Vagina (tissue), 2 donors: ENCODE measurements at regions not wholly inside any gene's neighbourhood (a gene's known extent, or its start where the extent isn't known, plus 50 kb on each side); places are given as distances from the start of the nearest gene placed in this dataset.

Experiments used
- DNase-seq, 2 donors: peaks; one replicate each; pipeline ENCODE4 v3.0.0-alpha.2; 2017; ENCODE audit errors: extremely low spot score in 2 of 2
- H3K27ac ChIP-seq: fragments of 200-600 bp; sonication (generic); one replicate; pipeline ENCODE4 v1.5.1; 2019
- H3K27me3 ChIP-seq: fragments of 200-600 bp; sonication (generic); one replicate; pipeline ENCODE4 v1.5.1; 2019
- H3K36me3 ChIP-seq, 2 donors: fragments of 200-600 bp; sonication (generic); one replicate each; pipeline ENCODE4 v1.5.1; 2017 to 2019
- H3K4me1 ChIP-seq: fragments of 200-600 bp; sonication (generic); one replicate; pipeline ENCODE4 v1.5.1; 2019
- H3K4me3 ChIP-seq, 2 donors: fragments of 200-600 bp; sonication (generic); 1 replicate in 1 of 2; 2 replicates in 1 of 2; pipeline ENCODE4 v1.5.1; 2016 to 2019
- H3K9me3 ChIP-seq: fragments of 200-600 bp; sonication (generic); one replicate; pipeline ENCODE4 v1.5.1; 2019
- POLR2A ChIP-seq, 2 donors: fragments of 450-650 bp; IDR thresholded peaks; one replicate each; pipeline ENCODE4 v1.6.1; 2017; ENCODE audit warnings: antibody characterized with exemption in 2 of 2, mild to moderate bottlenecking in 2 of 2, moderate library complexity in 2 of 2
- POLR2AphosphoS5 ChIP-seq, 2 donors: sonication (generic); formaldehyde crosslinking; IDR thresholded peaks; one replicate each; pipeline ENCODE4 v1.9.0; 2017; ENCODE audit warnings: antibody characterized with exemption in 2 of 2, mild to moderate bottlenecking in 2 of 2, low read depth in 1 of 2; ENCODE audit not compliant: insufficient read depth in 1 of 2
- intact Hi-C: fragments of 100-400 bp; cut with DNase I; formaldehyde crosslinking; loops from one replicate; pipeline ENCODE4 v1.15.1; 2023
- TF ChIP-seq, protein P1 (sequence below), 3 experiments: fragments of 450-650 bp in 2 of 3; fragments of 200-600 bp in 1 of 3; sonication (generic) in 1 of 3; IDR thresholded peaks; one replicate each; pipeline ENCODE4 v1.5.1; 2017 to 2019; ENCODE audit warnings: antibody characterized with exemption in 3 of 3, mild to moderate bottlenecking in 2 of 3, moderate library complexity in 2 of 3

- Histone ChIP-seq H3K4me1 (no peaks in the 10 kb centered on the region), H3K27me3 (no peaks in the 10 kb centered on the region), H3K27ac (no peak overlapping the region), H3K4me3 (no peak overlapping the region), H3K36me3 (no peaks in the 10 kb centered on the region), H3K9me3 (no peaks in the 10 kb centered on the region)
- TF ChIP-seq POLR2A (IDR thresholded peaks at IDR 0.05) (no peak), POLR2AphosphoS5 (IDR thresholded peaks at IDR 0.05; ENCODE audit: insufficient read depth in 1 of 2, low read depth in 1 of 2) (no peak)
- TF ChIP-seq, protein P1, sequence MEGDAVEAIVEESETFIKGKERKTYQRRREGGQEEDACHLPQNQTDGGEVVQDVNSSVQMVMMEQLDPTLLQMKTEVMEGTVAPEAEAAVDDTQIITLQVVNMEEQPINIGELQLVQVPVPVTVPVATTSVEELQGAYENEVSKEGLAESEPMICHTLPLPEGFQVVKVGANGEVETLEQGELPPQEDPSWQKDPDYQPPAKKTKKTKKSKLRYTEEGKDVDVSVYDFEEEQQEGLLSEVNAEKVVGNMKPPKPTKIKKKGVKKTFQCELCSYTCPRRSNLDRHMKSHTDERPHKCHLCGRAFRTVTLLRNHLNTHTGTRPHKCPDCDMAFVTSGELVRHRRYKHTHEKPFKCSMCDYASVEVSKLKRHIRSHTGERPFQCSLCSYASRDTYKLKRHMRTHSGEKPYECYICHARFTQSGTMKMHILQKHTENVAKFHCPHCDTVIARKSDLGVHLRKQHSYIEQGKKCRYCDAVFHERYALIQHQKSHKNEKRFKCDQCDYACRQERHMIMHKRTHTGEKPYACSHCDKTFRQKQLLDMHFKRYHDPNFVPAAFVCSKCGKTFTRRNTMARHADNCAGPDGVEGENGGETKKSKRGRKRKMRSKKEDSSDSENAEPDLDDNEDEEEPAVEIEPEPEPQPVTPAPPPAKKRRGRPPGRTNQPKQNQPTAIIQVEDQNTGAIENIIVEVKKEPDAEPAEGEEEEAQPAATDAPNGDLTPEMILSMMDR (IDR thresholded peaks at IDR 0.05) = no peak
- intact Hi-C loops = no loop called here
- DNase-seq = no peak
Measured at GRCh38 chr1:94633051-94633450, 91.5 kb upstream of the F3 start.

- H3K9me3 ChIP-seq = no peaks in the 10 kb centered on the region
- H3K4me3 ChIP-seq = no peak overlapping the region
- intact Hi-C loops = no loop called here
- no peaks in the 10 kb centered on the region for H3K4me1 ChIP-seq
- DNase-seq = peak in 1 of 2 donors; percentile 78
- no peaks in the 10 kb centered on the region for H3K36me3 ChIP-seq
- no peaks in the 10 kb centered on the region for H3K27me3 ChIP-seq
- no peak overlapping the region for H3K27ac ChIP-seq
- TF ChIP-seq POLR2AphosphoS5 (IDR thresholded peaks at IDR 0.05; ENCODE audit: insufficient read depth in 1 of 2, low read depth in 1 of 2) (no peak), POLR2A (IDR thresholded peaks at IDR 0.05) (no peak)
- TF ChIP-seq, protein P1 (IDR thresholded peaks at IDR 0.05) = no peak
Measured at GRCh38 chr1:94629259-94630181, 88.0 kb upstream of the F3 start.

GRCh38 chr1:94628499-94628843, 86.9 kb upstream of the F3 start:
- Histone ChIP-seq H3K27ac (no peak overlapping the region), H3K27me3 (no peaks in the 10 kb centered on the region), H3K9me3 (no peaks in the 10 kb centered on the region), H3K4me1 (no peaks in the 10 kb centered on the region), H3K4me3 (no peak overlapping the region), H3K36me3 (no peaks in the 10 kb centered on the region)
- DNase-seq = peak in 1 of 2 donors; percentile 54
- TF ChIP-seq POLR2AphosphoS5 (IDR thresholded peaks at IDR 0.05; ENCODE audit: insufficient read depth in 1 of 2, low read depth in 1 of 2) (no peak), POLR2A (IDR thresholded peaks at IDR 0.05) (no peak)
- TF ChIP-seq, protein P1 (IDR thresholded peaks at IDR 0.05) = no peak
- intact Hi-C loops = no loop called here

DNA sequence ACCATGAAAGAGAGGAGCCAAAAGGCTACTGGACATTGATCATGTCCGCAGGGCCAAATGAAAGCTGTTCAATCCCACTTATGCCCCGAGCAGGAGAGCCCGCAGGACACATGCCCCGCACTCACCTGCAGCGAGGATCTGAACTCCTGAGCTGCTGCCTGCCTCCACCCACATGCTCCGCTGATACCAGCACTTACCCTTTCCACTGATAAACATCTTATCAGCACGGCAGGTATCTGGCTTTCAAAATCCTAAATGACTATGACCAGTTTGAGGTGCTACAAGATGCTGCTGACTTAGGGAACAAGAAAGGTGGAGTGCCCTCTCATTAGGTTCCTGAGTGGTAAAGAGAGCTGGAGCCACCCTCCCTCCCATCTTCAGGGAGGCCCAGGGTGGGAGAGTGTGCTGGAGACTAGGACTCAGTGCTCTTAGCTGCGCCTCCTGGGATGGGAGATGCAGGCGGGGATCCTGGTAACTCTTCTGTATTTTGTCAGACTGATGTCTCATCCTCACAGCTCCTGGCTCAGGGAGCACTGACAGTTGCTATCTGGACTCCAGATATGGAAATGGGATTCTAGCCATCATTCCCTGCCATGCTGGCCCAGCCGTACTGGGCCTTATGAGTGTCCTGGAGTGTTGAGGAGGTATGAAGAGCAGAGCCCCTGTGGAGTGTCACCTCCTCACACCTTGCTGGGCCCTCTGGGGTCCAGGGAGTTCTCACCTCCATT, 86.4 kb upstream of the F3 start:
- peak in 1 of 2 donors; percentile 80 for DNase-seq
- Histone ChIP-seq H3K9me3 (no peaks in the 10 kb centered on the region), H3K27me3 (no peaks in the 10 kb centered on the region), H3K36me3 (no peaks in the 10 kb centered on the region), H3K27ac (no peak overlapping the region), H3K4me3 (no peak overlapping the region), H3K4me1 (no peaks in the 10 kb centered on the region)
- no peak for TF ChIP-seq POLR2AphosphoS5 (IDR thresholded peaks at IDR 0.05; ENCODE audit: insufficient read depth in 1 of 2, low read depth in 1 of 2)
- TF ChIP-seq, protein P1 (IDR thresholded peaks at IDR 0.05) = no peak
- TF ChIP-seq POLR2A (IDR thresholded peaks at IDR 0.05) = no peak
- intact Hi-C loops = no loop called here
